ENCODE measurements at regions not wholly inside any gene's neighbourhood (a gene's known extent, or its start where the extent isn't known, plus 50 kb on each side); places are given as distances from the start of the nearest gene placed in this dataset.

- no peak for TF ChIP-seq SOX15 (CRISPR knock-in tag; IDR thresholded peaks at IDR 0.05)
- TF ChIP-seq NFATC4 (CRISPR knock-in tag; IDR thresholded peaks at IDR 0.05), result no peak
- no peak for TF ChIP-seq CREB1 (CRISPR knock-in tag; IDR thresholded peaks at IDR 0.05)
- no peak for TF ChIP-seq KAT7 (CRISPR knock-in tag; IDR thresholded peaks at IDR 0.05; ENCODE audit: borderline replicate concordance)
- H3K36me3 Mint-ChIP-seq, result no peaks in the 10 kb centered on the region
- ChIA-PET CTCF (no interaction called here), POLR2A (no interaction called here)
- H3K4me3 Mint-ChIP-seq, result no peak overlapping the region
- H3K4me1 Mint-ChIP-seq, result no peaks in the 10 kb centered on the region
- DNase-seq (ENCODE audit: low spot score) (no peak), ATAC-seq (no peak)
- H3K9me3 Mint-ChIP-seq, result peaks cover 12% of the 10 kb centered on the region; the same call in 1 of the 2 replicates
- no peak overlapping the region for H3K27ac Mint-ChIP-seq
- H3K27me3 Mint-ChIP-seq (ENCODE audit: low read depth), result no peaks in the 10 kb centered on the region
Measured at GRCh38 chr2:187051350-187051749, 202.4 kb upstream of the ZSWIM2 start.

DNA sequence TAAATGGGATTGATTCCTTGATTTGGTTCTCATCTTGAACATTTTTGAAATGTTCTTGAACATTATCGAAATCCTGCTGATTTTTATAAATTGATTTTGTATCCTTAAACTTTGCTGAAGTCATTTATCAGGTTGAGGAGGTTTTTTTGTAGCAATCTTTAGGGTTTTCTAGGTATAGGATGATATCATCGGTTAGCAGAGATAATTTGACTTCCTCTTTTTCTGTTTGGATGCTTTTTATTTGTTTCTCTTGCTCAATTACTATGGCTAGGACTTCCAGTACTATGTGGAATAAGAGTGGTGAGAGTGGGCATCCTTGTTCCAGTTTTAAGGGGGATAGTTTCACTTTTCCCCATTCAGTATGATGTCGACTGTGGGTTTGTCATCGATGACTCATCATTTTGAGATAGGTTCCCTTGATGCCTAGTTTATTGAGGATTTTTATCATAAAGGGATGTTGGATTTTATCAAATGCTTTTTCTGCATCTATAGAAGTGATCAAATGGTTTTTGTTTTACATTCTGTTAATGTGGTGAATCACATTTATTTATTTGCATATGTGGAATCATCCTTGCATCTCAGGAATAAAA, 201.5 kb upstream of the ZSWIM2 start:
- H3K4me3 Mint-ChIP-seq, result no peak overlapping the region
- CTCF ChIA-PET, result no interaction called here
- DNase-seq (ENCODE audit: low spot score), result no peak
- peaks cover 12% of the 10 kb centered on the region; the same call in 1 of the 2 replicates for H3K9me3 Mint-ChIP-seq
- no peak overlapping the region for H3K27ac Mint-ChIP-seq
- H3K4me1 Mint-ChIP-seq, result no peaks in the 10 kb centered on the region
- POLR2A ChIA-PET, result no interaction called here
- H3K27me3 Mint-ChIP-seq (ENCODE audit: low read depth), result no peaks in the 10 kb centered on the region
- ATAC-seq, result no peak
- H3K36me3 Mint-ChIP-seq, result no peaks in the 10 kb centered on the region
- no peak for TF ChIP-seq ATF6 (CRISPR knock-in tag; IDR thresholded peaks at IDR 0.05)
- TF ChIP-seq TEAD4 (CRISPR knock-in tag; IDR thresholded peaks at IDR 0.05), result no peak
- no peak for TF ChIP-seq ERG (CRISPR knock-in tag; IDR thresholded peaks at IDR 0.05)
- no peak for TF ChIP-seq GTF2I (CRISPR knock-in tag; conservative IDR thresholded peaks at IDR 0.05)
- TF ChIP-seq JUN (CRISPR knock-in tag; IDR thresholded peaks at IDR 0.05), result no peak
- TF ChIP-seq E2F1 (CRISPR knock-in tag; IDR thresholded peaks at IDR 0.05), result no peak
- TF ChIP-seq NFYB (CRISPR knock-in tag; conservative IDR thresholded peaks at IDR 0.05; ENCODE audit: low read depth), result no peak
- no peak for TF ChIP-seq PRRX2 (CRISPR knock-in tag; IDR thresholded peaks at IDR 0.05)
- TF ChIP-seq CREM (CRISPR knock-in tag; IDR thresholded peaks at IDR 0.05), result no peak
- TF ChIP-seq, protein P1, sequence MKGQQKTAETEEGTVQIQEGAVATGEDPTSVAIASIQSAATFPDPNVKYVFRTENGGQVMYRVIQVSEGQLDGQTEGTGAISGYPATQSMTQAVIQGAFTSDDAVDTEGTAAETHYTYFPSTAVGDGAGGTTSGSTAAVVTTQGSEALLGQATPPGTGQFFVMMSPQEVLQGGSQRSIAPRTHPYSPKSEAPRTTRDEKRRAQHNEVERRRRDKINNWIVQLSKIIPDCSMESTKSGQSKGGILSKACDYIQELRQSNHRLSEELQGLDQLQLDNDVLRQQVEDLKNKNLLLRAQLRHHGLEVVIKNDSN (CRISPR knock-in tag; IDR thresholded peaks at IDR 0.05), result no peak
- TF ChIP-seq ZNF219 (CRISPR knock-in tag; IDR thresholded peaks at IDR 0.05; ENCODE audit: borderline replicate concordance), result no peak
- TF ChIP-seq, protein P2, sequence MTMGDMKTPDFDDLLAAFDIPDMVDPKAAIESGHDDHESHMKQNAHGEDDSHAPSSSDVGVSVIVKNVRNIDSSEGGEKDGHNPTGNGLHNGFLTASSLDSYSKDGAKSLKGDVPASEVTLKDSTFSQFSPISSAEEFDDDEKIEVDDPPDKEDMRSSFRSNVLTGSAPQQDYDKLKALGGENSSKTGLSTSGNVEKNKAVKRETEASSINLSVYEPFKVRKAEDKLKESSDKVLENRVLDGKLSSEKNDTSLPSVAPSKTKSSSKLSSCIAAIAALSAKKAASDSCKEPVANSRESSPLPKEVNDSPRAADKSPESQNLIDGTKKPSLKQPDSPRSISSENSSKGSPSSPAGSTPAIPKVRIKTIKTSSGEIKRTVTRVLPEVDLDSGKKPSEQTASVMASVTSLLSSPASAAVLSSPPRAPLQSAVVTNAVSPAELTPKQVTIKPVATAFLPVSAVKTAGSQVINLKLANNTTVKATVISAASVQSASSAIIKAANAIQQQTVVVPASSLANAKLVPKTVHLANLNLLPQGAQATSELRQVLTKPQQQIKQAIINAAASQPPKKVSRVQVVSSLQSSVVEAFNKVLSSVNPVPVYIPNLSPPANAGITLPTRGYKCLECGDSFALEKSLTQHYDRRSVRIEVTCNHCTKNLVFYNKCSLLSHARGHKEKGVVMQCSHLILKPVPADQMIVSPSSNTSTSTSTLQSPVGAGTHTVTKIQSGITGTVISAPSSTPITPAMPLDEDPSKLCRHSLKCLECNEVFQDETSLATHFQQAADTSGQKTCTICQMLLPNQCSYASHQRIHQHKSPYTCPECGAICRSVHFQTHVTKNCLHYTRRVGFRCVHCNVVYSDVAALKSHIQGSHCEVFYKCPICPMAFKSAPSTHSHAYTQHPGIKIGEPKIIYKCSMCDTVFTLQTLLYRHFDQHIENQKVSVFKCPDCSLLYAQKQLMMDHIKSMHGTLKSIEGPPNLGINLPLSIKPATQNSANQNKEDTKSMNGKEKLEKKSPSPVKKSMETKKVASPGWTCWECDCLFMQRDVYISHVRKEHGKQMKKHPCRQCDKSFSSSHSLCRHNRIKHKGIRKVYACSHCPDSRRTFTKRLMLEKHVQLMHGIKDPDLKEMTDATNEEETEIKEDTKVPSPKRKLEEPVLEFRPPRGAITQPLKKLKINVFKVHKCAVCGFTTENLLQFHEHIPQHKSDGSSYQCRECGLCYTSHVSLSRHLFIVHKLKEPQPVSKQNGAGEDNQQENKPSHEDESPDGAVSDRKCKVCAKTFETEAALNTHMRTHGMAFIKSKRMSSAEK (CRISPR knock-in tag; IDR thresholded peaks at IDR 0.05; ENCODE audit: borderline replicate concordance), result no peak
- TF ChIP-seq, protein P3, sequence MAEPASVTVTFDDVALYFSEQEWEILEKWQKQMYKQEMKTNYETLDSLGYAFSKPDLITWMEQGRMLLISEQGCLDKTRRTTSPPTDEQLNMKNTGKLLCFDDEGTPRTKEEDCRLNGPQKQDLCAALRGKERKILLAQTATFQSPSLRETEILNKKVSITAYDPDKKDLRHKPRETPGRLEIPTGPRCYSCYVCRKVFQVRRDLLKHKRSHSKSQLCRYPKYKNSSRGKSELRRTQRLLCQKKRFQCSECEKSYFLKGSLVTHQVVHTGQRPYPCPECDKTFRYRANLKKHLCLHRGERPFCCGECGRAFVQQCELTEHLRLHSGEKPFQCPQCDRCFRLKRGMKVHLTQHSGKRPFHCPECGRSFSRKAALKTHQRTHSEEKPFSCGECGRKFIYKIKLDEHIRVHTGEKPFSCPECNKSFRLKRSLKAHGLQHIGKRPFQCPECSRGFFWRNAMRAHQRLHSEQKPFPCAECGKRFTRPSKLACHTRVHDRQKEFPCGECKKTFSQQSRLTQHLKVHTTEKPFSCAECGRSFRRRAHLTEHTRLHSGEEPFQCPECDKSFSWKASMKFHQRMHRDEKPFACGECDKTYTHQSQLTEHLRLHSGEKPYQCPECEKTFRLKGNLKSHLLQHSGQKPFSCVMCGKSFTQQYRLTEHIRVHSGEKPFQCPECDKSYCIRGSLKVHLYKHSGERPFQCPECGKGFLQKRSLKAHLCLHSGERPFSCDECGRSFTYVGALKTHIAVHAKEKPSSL (CRISPR knock-in tag; conservative IDR thresholded peaks at IDR 0.05), result no peak
- TF ChIP-seq, protein P4, sequence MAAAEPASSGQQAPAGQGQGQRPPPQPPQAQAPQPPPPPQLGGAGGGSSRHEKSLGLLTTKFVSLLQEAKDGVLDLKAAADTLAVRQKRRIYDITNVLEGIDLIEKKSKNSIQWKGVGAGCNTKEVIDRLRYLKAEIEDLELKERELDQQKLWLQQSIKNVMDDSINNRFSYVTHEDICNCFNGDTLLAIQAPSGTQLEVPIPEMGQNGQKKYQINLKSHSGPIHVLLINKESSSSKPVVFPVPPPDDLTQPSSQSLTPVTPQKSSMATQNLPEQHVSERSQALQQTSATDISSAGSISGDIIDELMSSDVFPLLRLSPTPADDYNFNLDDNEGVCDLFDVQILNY (CRISPR knock-in tag; IDR thresholded peaks at IDR 0.05), result no peak
- no peak for TF ChIP-seq NFATC4 (CRISPR knock-in tag; IDR thresholded peaks at IDR 0.05)
- no peak for TF ChIP-seq NR2C2 (CRISPR knock-in tag; IDR thresholded peaks at IDR 0.05)
- TF ChIP-seq, protein P5, sequence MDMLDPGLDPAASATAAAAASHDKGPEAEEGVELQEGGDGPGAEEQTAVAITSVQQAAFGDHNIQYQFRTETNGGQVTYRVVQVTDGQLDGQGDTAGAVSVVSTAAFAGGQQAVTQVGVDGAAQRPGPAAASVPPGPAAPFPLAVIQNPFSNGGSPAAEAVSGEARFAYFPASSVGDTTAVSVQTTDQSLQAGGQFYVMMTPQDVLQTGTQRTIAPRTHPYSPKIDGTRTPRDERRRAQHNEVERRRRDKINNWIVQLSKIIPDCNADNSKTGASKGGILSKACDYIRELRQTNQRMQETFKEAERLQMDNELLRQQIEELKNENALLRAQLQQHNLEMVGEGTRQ (CRISPR knock-in tag; IDR thresholded peaks at IDR 0.05), result no peak
